ENCODE measurements at regions not wholly inside any gene's neighbourhood (a gene's known extent, or its start where the extent isn't known, plus 50 kb on each side); places are given as distances from the start of the nearest gene placed in this dataset.

- H3K9me3 ChIP-seq (replicated peaks; ENCODE audit: control insufficient read depth, insufficient read depth, low read length): no peaks in the 10 kb centered on the region
- no peak overlapping the region for H3K9ac ChIP-seq (replicated peaks; ENCODE audit: extremely low read depth, insufficient read depth, low read length)
- dilution Hi-C loops (cut with MboI; ENCODE audit: extremely low pct_ligation_motif_present, low sequenced_read_pairs): no loop called here
- H3K4me3 ChIP-seq (replicated peaks in 1 of 3; ENCODE audit: insufficient read depth in 1 of 3, low read depth in 1 of 3, low read length in 3 of 3): no peak overlapping the region
- TF ChIP-seq JUN (IDR thresholded peaks at IDR 0.05; ENCODE audit: borderline replicate concordance, insufficient read depth, insufficient read length, low read depth) (no peak), CTCF (IDR thresholded peaks at IDR 0.05; ENCODE audit: extremely low read depth in 1 of 2, insufficient read depth in 1 of 2, low read depth in 1 of 2, low read length in 2 of 2) (no peak), FOS (IDR thresholded peaks at IDR 0.05; ENCODE audit: borderline replicate concordance, insufficient read depth, low read length) (no peak), MAX (IDR thresholded peaks at IDR 0.05; ENCODE audit: insufficient read depth, insufficient read length) (no peak), POLR2A (IDR thresholded peaks at IDR 0.05; ENCODE audit: low read depth, low read length) (no peak), POLR2AphosphoS5 (IDR thresholded peaks at IDR 0.05; ENCODE audit: insufficient read depth, low read depth, low read length) (no peak), GATA2 (IDR thresholded peaks at IDR 0.05; ENCODE audit: insufficient read depth, insufficient read length, low read depth, low read length) (no peak), MYC (IDR thresholded peaks at IDR 0.05; ENCODE audit: low read depth, low read length) (no peak), EZH2 (IDR thresholded peaks at IDR 0.05; ENCODE audit: borderline replicate concordance, low read depth, low read length, severe bottlenecking) (no peak)
- H3K4me2 ChIP-seq (ENCODE audit: insufficient read depth, low read length): no peak overlapping the region
- peak; percentile 12 for DNase-seq (ENCODE audit: low read depth, low spot score)
- H2AFZ ChIP-seq (ENCODE audit: low read depth, low read length): no peak overlapping the region
- POLR2A ChIA-PET: interaction anchor here (0.7 kb wide), 1 partner anchor 336 kb away, joined by 4 read pairs; no protein-coding TSS in a partner anchor
- peak; percentile 77 for FAIRE-seq
- no TSS peak for BruUV-seq (replicated peaks)
- H3K4me1 ChIP-seq (ENCODE audit: control insufficient read depth, extremely low read depth, insufficient read depth, low read length): peaks cover 36% of the 10 kb centered on the region
- no peaks in the 10 kb centered on the region for H4K20me1 ChIP-seq (replicated peaks; ENCODE audit: control insufficient read depth, extremely low read depth, insufficient read depth, low read length)
- no peaks in the 10 kb centered on the region for H3K36me3 ChIP-seq (ENCODE audit: control insufficient read depth in 2 of 2, extremely low read depth in 1 of 2, insufficient read depth in 2 of 2, low read length in 2 of 2)
- no peaks in the 10 kb centered on the region for H3K79me2 ChIP-seq (ENCODE audit: control insufficient read depth, insufficient read depth, low read length)
- peaks cover 0 to 6% of the 10 kb centered on the region in 2 experiments for H3K27me3 ChIP-seq (ENCODE audit: control insufficient read depth in 2 of 2, insufficient read depth in 2 of 2, low read length in 2 of 2)
- CTCF ChIA-PET: interaction anchor here (1.7 to 4.4 kb wide), 3 partner anchors 24 to 230 kb away, joined by 5 to 38 read pairs (median 10); no protein-coding TSS in a partner anchor
- intact Hi-C loops (cut with micrococcal nuclease): no loop called here
- no peak overlapping the region for H3K27ac ChIP-seq (ENCODE audit: insufficient read depth, low read depth, low read length)
- no peaks in the 10 kb centered on the region for H3K9me1 ChIP-seq (replicated peaks; ENCODE audit: control insufficient read depth, extremely low read depth, insufficient read depth, low read length)
These were observed 55.9 kb upstream of the ATP5PO start for GRCh38 chr21:33971492-33972013.
